GM18505 (cell line): ENCODE measurements at regions not wholly inside any gene's neighbourhood (a gene's known extent, or its start where the extent isn't known, plus 50 kb on each side); places are given as distances from the start of the nearest gene placed in this dataset.

Experiments
- ATAC-seq: cut with Tn5 transposase; IDR thresholded peaks from one replicate; pipeline ENCODE4 v1.9.1; 2021; ENCODE audit not compliant: unreplicated experiment
- POLR2A ChIP-seq: IDR thresholded peaks from 4 replicates; pipeline ENCODE4 v1.6.1; 2011; ENCODE audit warnings: borderline replicate concordance; ENCODE audit not compliant: insufficient read depth, insufficient read length; ENCODE audit errors: extremely low read depth

DNA sequence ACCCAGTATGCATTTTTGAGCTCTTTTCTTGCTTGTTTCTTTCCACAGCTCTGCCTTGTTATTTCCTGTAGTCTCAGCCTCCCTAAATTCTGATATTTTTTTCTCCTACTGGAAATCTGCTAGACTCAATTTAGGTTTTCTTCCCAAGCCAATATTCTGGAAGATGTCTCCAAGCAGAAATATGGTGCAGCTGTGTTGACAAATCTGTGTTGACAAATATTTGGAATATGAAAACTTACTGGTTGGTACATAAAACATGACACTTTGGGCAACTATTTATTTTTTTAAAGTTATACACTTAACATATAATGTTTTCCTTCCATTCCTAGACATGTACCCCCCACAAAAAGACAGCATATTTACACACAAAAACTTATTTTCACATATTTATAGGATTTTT lies 1048.4 kb downstream of the NCAM2 start:
- TF ChIP-seq POLR2A: no peak
- ATAC-seq: no peak

DNA sequence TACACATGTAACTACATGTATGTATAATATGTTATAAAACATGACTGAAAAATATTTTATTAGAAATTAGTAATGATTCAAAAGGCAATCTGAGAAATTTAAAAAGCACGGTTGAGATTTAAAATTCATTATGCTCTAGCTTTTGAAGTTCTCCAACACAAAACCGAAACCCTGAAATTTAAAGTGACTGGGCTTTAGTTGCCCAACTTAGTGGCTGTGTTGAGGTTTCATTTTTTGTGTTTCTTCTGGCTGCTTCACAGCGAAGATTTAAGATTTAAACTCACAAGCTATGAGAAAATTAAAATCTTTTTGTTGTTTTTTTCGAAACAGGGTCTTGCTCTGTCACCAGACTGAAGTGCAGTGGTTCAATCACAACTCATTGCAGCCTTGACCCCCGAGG lies 1058.7 kb downstream of the NCAM2 start:
- ATAC-seq: no peak
- no peak for TF ChIP-seq POLR2A

DNA sequence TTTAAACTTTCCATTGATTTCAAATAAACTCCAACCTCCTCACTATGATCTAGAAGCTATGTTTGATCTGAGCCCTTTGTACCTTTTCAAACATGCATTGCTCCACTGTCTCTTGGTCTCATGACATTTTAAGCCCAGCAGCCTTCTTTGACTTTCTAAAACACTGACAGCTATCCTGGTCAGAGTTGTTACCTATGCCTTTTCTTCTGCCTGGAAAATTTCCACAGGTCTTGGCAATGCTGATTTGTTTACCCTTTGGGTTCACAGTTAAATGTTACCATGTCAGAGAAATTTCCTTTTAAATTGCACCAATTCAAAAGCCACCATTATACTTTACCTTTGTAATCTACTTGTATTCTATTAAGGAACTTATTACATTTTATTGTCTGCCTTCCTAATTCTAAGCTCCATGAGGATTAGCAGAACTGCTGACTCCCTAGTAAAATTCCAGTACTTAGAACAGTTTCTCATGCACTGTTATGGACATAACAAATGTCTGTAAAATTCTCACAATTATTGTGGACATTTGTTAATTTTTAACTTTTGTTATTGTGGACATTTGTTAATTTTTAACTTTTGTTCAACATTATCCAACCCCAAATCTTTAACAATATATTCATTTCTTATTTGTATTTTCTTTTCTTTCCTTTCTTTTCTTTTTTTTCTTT lies 1064.4 kb downstream of the NCAM2 start:
- no peak for ATAC-seq
- TF ChIP-seq POLR2A: no peak

DNA sequence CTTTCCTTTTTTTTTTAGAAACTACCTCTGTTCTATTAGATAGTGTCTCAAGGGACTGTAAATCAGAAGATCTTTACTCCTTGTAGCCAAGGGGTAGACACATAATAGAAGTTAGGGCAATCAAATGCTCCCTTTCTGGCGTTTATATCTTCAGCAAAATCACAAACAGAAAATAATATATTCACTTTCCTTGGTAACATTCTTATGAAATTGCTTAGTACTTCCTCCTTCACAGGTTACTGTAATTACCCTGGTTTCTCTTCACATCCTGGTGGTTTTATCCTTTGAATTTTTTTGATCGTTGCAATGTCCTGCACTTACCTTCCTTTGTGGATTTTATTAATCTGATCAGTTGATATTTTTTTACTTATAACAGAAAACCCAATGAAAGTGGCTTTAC lies 1064.9 kb downstream of the NCAM2 start:
- no peak for ATAC-seq

GRCh38 chr21:22076471-22076870 lies 1078.3 kb downstream of the NCAM2 start:
- no peak for TF ChIP-seq POLR2A
- no peak for ATAC-seq

More for the DNA sequence above, 1064.9 kb downstream of the NCAM2 start:
- TF ChIP-seq POLR2A: no peak

DNA sequence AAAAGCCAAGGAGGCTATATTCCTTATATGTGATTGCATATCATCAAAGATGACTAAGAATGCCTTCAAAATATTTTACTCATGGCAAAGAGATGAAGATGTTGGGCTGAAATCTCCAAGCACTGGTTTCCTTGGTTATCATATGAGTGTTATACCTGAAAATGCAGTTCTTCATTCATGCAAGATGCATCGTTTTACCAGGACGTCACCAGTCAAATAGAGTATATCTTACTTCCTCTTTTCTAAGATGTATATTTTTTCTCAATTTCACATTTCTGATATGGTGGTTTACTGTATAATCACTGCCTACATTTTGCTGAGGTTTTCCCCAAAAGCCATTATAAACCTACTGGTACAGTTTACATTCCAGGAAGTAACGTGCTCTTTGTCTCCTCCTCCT lies 1085.7 kb downstream of the NCAM2 start:
- ATAC-seq: no peak
- no peak for TF ChIP-seq POLR2A

DNA sequence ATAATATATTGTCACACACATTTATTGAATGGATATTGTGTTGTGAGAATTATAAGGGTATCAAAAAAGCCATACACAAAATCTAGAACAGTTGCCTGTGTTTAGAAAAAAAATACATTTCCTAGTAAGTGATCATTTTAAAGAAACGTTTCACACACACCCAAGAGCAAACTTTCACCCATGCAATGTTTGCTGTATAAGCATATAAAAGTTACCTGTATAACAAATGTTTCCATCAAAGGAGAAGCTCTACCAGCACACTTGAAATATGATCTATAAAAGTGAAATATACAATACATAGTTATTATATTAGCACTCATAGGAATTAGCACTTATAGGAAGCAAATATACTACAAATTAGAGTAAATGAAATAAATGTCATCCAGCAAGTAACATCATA lies 1098.1 kb downstream of the NCAM2 start:
- TF ChIP-seq POLR2A: no peak
- no peak for ATAC-seq

DNA sequence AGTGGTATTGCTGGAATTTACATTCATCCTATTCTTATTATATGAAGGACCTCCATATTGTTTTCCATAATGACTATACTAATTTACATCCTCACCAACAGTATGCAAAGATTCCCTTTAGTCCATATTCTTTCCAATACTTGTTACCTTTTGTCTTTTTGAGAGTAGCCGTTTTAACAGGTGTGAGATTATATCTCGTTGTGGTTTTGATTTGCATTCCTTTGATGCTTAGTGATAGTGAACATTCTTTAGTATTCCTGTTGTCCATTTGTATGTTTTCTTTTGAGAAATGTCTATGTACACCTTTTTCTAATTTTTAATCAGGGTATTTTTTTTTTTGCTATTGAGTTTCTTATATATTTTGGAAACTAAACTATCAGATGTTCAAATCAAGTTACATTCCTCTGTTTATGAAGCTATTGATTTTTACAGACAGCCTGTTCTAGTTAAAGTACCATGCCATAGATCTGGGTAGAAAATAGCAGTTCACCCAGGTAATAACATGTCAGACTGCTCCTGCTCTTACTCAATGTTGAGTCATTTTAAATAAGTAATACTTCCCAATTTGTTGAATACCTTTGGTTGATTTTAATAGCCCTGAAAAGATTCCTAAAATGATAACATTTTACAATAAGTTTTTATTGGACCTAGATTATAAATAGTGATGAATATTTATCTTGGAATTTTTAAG lies 1108.7 kb downstream of the NCAM2 start:
- TF ChIP-seq POLR2A: no peak
- ATAC-seq: no peak

GRCh38 chr21:22115746-22116145 lies 1117.5 kb downstream of the NCAM2 start:
- TF ChIP-seq POLR2A: no peak

GRCh38 chr21:22120616-22121266 lies 1122.5 kb downstream of the NCAM2 start:
- no peak for TF ChIP-seq POLR2A
- ATAC-seq: no peak

More at GRCh38 chr21:22115746-22116145, 1117.5 kb downstream of the NCAM2 start:
- no peak for ATAC-seq

DNA sequence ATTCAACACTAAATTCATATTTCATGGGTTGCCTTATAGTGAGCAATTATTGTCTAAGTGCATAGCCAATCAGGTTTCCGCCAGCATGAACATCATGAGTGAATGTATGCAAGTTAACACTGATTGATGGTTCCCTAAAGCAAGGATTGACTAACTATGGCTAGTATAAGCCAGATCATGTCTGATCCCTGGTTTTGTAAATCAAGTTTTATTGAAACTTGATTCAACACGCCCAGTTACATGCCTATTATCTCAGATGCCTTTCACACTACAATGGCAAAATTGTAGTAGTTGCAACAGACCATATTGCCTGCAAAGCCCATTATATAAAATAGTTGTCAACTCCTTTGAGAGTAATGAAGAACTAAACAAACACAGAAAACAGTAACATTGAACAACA lies 1127.4 kb downstream of the NCAM2 start:
- no peak for TF ChIP-seq POLR2A
- ATAC-seq: no peak

GRCh38 chr21:22128671-22129070 lies 1130.5 kb downstream of the NCAM2 start:
- TF ChIP-seq POLR2A: no peak
- no peak for ATAC-seq

- no peak for ATAC-seq
- no peak for TF ChIP-seq POLR2A
Observed at GRCh38 chr21:22132358-22133071, 1134.3 kb downstream of the NCAM2 start.
